NCI-H187 (cell line): ENCODE measurements at regions not wholly inside any gene's neighbourhood (a gene's known extent, or its start where the extent isn't known, plus 50 kb on each side); places are given as distances from the start of the nearest gene placed in this dataset.
"Not testable (repeated sequence)": the region's sequence is repeated elsewhere in the genome, so short reads cannot be mapped to it uniquely, and the experiment has no call there.

ENCODE experiments used
- DNase-seq, 2 experiments: peaks; one replicate each; lab custom pipeline; 2025; lab: John Stamatoyannopoulos, UW

GRCh38 chr6:66145867-66146266 is 438.8 kb upstream of the EYS start:
- DNase-seq: no peak

DNA sequence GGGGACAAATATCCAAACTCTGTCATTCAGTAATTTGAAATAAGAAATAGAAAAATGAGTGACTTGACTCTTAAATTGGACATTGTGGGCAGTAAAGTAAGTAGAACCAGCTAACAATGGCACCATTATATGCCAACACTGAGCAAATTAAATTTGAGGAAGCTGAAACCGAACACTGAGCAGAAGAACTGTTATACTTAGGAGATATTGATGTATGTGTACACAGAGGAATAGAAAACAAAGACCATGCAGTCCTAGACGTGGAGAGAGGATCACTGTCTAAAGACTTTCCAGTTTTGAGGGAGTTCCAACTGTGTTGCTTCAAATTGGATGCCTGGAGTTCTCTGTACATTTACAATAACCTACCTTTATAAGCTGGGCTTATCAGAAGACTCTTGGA is 427.0 kb upstream of the EYS start:
- no peak for DNase-seq

DNA sequence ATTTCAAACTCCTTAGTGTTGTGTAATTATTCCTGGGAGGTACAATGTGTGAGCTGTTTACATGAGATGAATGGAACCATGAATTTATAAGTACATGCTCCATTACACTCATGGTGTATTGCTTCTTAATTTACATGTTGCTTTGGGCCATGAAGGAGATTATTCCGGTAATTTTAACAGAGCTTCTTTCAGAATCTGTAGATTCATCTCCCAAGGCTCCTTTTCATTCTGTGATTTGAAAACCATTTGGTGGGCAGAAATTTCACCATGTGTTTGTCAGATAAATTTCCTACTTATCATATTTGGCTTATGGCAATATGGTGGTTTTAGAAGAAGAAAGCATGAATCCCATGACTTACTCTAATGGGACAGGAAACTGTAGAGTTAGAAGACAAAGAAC is 421.6 kb upstream of the EYS start:
- no peak for DNase-seq

GRCh38 chr6:66128243-66128642 is 421.2 kb upstream of the EYS start:
- DNase-seq: no peak

- no peak for DNase-seq
Observed at GRCh38 chr6:66127061-66127460, 420.0 kb upstream of the EYS start.

DNA sequence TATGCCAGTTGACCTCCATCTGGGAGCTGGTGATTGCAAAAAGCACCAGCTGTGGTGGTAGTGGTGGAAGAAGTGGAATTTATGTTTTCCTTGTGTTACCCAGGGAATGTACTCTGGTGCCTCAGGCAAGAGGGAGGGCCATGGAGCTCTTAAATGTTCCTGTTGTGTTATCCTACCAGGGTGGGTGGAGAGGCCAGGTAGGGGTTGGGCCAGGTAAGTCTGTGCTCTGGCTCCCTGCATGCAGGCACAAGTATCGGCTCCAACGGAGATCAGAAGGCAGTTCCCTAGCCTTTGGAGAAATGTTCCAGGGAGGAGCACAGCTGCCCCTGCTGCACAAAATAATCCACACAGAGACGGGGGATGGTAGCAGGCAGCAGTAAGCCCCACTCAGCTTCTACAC is 419.3 kb upstream of the EYS start:
- DNase-seq: no peak

- no peak for DNase-seq
Observed at GRCh38 chr6:66103954-66104353, 396.9 kb upstream of the EYS start.

DNA sequence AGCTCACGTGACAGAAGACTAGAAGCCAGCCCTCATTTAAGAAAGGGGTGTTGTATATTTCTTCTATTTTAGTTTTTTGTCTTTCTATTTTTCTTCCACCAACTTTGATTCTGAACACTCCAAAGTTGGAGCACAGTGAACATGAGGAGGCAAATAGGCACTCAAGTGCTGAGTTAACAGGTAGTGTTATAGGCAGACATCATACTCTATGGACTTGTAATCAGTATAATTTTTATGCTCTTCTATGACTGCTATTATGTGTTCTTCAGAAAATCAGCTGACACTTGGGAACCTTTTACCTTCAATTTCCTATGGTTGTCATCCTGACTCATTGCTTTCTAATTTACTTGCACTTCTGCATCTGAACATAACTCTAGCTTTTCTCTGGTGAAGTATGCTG is 396.3 kb upstream of the EYS start:
- DNase-seq: no peak

DNA sequence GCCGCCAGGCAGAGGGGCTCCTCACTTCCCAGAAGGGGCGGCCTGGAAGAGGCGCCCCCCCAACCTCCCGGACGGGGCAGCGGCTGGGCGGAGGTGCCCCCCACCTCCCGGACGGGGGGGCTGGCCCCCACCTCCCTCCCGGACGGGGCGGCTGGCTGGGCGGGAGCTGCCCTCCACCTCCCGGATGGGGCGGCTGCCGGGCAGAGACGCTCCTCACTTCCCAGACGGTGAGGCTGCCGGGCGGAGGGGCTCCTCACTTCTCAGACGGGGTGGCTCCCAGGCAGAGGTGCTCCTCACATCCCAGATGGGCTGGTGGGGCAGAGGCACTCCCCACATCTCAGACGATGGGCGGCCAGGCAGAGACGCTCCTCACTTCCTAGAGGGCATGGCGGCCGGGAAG is 389.7 kb upstream of the EYS start:
- DNase-seq: no peak

DNA sequence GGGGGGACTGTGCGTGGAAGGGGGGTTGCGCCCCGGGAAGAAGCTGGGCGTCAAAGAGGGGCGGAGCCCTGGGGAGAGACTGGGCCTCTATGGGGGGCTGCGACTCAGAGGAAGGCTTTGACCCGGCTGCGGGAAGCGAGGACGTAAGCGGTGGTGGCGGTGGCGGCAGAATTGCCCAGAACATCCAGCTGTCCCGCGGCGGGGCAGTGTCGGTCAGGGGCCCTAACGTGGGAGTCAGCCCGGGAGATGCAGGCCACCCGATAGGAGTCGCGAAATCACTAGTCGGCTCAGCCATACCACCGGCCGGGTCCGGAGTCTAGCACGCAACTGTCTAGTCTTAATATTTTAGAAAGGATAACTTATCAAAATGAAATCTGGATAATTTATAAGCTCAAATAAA is 387.6 kb upstream of the EYS start:
- no peak for DNase-seq

GRCh38 chr6:66092306-66092705 is 385.3 kb upstream of the EYS start:
- not testable (repeated sequence) for DNase-seq

- no peak for DNase-seq
Observed at GRCh38 chr6:66086532-66086931, 379.5 kb upstream of the EYS start.

- DNase-seq: no peak
Observed at GRCh38 chr6:66082914-66083313, 375.9 kb upstream of the EYS start.

DNA sequence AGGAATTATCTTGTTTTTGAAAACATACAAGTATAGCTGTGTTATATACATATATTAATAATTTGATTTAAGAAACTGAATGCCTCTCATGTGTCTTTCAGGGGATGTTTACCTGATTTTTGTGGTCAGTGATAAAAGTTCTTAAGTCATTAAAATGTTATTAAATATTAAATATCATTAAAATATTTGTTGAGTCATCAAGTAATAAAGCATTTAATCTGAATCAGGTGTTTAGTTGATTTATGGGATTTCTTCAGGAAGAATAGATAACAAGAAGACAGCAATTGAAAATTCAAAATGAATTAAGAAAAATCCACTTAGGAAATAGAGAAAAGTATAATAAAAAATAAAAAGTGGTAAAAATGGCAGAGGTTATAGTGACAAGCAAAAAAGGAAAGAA is 361.9 kb upstream of the EYS start:
- DNase-seq: no peak

- DNase-seq: no peak
Observed at GRCh38 chr6:66068033-66068432, 361.0 kb upstream of the EYS start.

- DNase-seq: no peak
Observed at GRCh38 chr6:66065313-66065712, 358.3 kb upstream of the EYS start.

- no peak for DNase-seq
Observed at GRCh38 chr6:66057034-66057433, 350.0 kb upstream of the EYS start.

GRCh38 chr6:66054967-66055366 is 347.9 kb upstream of the EYS start:
- no peak for DNase-seq

GRCh38 chr6:66051812-66052211 is 344.8 kb upstream of the EYS start:
- no peak for DNase-seq

DNA sequence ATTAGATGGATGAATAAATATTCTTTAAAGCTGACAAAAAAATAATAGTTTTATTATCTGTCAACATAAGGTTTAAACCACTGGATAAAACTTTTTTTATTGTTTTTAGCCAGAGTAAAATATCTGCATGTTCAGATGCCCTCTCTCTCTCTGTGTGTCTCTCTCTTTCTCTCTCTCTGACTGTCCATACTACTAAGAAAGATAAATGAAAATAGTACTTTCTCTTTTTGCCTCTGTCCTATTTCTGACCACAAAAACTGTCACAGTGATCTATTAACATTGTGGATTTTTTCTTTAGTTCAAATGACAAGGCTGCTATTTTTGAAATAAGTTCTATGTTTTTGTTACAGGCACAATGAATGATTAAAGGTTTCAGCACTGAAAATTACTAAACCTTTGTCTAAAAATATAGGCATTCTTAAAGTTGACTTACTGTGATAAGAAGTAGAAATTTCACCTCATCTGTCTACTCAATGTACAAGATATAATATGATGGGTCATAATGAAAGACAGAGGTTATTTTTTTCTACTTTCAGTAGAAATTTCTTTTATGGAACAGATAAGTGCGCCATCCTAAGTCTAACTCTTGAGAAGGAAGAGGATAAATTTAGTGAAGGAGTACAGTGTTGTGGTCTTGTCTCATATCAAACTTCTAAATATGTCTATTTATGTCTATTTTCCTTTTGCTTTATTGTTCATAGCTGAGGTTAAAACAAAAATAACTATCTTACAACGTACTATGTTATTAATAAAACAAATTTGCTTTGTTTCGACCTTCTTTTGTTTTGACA is 341.9 kb upstream of the EYS start:
- no peak for DNase-seq

GRCh38 chr6:66032626-66033025 is 325.6 kb upstream of the EYS start:
- no peak for DNase-seq

- no peak for DNase-seq
Observed at GRCh38 chr6:66029391-66029790, 322.4 kb upstream of the EYS start.

- DNase-seq: no peak
Observed at GRCh38 chr6:65999288-65999791, 292.3 kb upstream of the EYS start.

- no peak for DNase-seq
Observed at GRCh38 chr6:65998544-65998943, 291.5 kb upstream of the EYS start.
